Coronary artery (tissue), 2 donors: ENCODE measurements at regions not wholly inside any gene's neighbourhood (a gene's known extent, or its start where the extent isn't known, plus 50 kb on each side); places are given as distances from the start of the nearest gene placed in this dataset.

Experiments used
- DNase-seq: peaks from one replicate; pipeline ENCODE4 v3.0.0-alpha.2; 2017; ENCODE audit warnings: low spot score
- H3K27ac ChIP-seq, 2 donors: fragments of 200-600 bp; sonication (generic); one replicate each; pipeline ENCODE4 v1.5.1; 2016 to 2019
- H3K4me3 ChIP-seq: fragments of 200-600 bp; sonication (generic); 2 replicates; pipeline ENCODE4 v1.5.1; 2016; ENCODE audit warnings: mild to moderate bottlenecking, moderate library complexity
- CTCF ChIP-seq: fragments of 200-600 bp; sonication (generic); IDR thresholded peaks from one replicate; pipeline ENCODE4 v1.5.1; 2019; ENCODE audit warnings: antibody characterized with exemption

GRCh38 chr7:346116-346898, 56.3 kb downstream of the FOXL3 start:
- TF ChIP-seq CTCF = no peak
- Histone ChIP-seq H3K27ac (no peak overlapping the region), H3K4me3 (no peak overlapping the region)
- DNase-seq = no peak

GRCh38 chr7:347001-347590, 57.1 kb downstream of the FOXL3 start:
- H3K4me3 ChIP-seq = no peak overlapping the region
- TF ChIP-seq CTCF = no peak
- no peak for DNase-seq
- H3K27ac ChIP-seq = no peak overlapping the region

- no peak for DNase-seq
- H3K4me3 ChIP-seq = no peak overlapping the region
- H3K27ac ChIP-seq = no peak overlapping the region
- TF ChIP-seq CTCF = no peak
These were observed 57.9 kb downstream of the FOXL3 start for GRCh38 chr7:347644-348479.

- no peak for TF ChIP-seq CTCF
- DNase-seq = no peak
These were observed 58.5 kb downstream of the FOXL3 start for GRCh38 chr7:348480-348844.

GRCh38 chr7:348962-349743, 59.2 kb downstream of the FOXL3 start:
- no peak for TF ChIP-seq CTCF
- H3K27ac ChIP-seq = no peak overlapping the region
- no peak for DNase-seq
- H3K4me3 ChIP-seq = no peak overlapping the region

More at GRCh38 chr7:348480-348844, 58.5 kb downstream of the FOXL3 start:
- no peak overlapping the region for H3K27ac ChIP-seq
- no peak overlapping the region for H3K4me3 ChIP-seq

GRCh38 chr7:351256-351655, 61.3 kb downstream of the FOXL3 start:
- Histone ChIP-seq H3K4me3 (no peak overlapping the region), H3K27ac (no peak overlapping the region)
- DNase-seq = no peak
- TF ChIP-seq CTCF = no peak
